Esophagus muscularis mucosa (tissue), 3 donors: ENCODE measurements at regions not wholly inside any gene's neighbourhood (a gene's known extent, or its start where the extent isn't known, plus 50 kb on each side); places are given as distances from the start of the nearest gene placed in this dataset.

ENCODE experiments used
- CTCF ChIP-seq, 3 experiments: fragments of 200-600 bp in 2 of 3; fragments of 450-650 bp in 1 of 3; sonication (generic) in 2 of 3; IDR thresholded peaks; one replicate each; pipeline ENCODE4 v1.5.1; 2017 to 2019; ENCODE audit warnings: antibody characterized with exemption in 3 of 3, mild to moderate bottlenecking in 2 of 3, moderate library complexity in 1 of 3
- POLR2A ChIP-seq: fragments of 450-650 bp; IDR thresholded peaks from one replicate; pipeline ENCODE4 v1.6.1; 2017; ENCODE audit warnings: antibody characterized with exemption, moderate library complexity, mild to moderate bottlenecking, low read depth
- POLR2AphosphoS5 ChIP-seq, 2 donors: sonication (generic); formaldehyde crosslinking; IDR thresholded peaks; one replicate each; pipeline ENCODE4 v1.6.1; 2017; ENCODE audit warnings: antibody characterized with exemption in 2 of 2

- TF ChIP-seq CTCF (IDR thresholded peaks at IDR 0.05): no peak
- no peak for TF ChIP-seq POLR2A
- TF ChIP-seq POLR2AphosphoS5 (IDR thresholded peaks at IDR 0.05): no peak
These were observed 495.7 kb downstream of the TSN start for GRCh38 chr2:122251158-122251557.
